HG03045 (cell line): ENCODE measurements at regions not wholly inside any gene's neighbourhood (a gene's known extent, or its start where the extent isn't known, plus 50 kb on each side); places are given as distances from the start of the nearest gene placed in this dataset.
"Not testable (repeated sequence)": the region's sequence is repeated elsewhere in the genome, so short reads cannot be mapped to it uniquely, and the experiment has no call there.

Experiments
- ATAC-seq: cut with Tn5 transposase; IDR thresholded peaks from one replicate; pipeline ENCODE4 v1.9.1; 2021; ENCODE audit warnings: mild to moderate bottlenecking, moderate library complexity; ENCODE audit not compliant: unreplicated experiment

DNA sequence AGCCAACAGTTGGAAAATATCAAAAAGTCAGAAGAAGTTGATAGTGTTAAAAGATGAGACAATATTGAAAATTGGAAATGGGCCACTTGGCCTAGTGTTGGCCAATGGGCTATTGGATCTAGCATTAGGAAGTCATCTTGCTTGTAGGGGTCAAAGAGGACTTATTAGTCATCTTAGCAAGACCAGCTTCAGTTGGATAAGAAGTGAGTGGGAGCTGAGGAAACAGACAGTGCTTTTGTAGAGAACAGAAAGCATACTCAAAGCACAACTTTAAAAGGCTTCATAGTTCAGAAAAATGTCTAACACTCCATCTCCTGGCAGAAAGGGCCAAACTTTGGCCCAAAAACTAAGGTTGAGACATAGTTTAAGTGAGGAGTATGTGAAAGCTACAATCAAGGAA lies 139.9 kb upstream of the PKN2 start:
- ATAC-seq, result no peak

DNA sequence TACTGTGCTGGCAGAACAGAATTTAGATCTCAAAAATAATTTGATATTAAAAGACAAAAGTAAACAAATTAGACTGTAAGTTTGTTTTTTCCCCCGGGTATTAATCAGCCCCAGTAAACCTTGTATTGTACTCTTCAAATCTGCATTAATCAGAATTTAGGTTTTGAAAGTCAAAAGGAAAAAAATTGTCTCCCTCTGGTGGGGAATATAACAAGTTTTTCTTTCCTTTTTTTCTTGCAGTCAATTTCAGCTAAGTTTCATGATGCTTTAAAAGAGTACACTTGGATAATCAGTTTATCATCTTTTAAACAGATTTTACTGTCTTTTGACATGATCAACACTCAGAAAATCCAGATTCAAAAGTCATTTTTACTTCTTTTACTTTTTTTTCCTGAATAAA lies 134.5 kb upstream of the PKN2 start:
- no peak for ATAC-seq

DNA sequence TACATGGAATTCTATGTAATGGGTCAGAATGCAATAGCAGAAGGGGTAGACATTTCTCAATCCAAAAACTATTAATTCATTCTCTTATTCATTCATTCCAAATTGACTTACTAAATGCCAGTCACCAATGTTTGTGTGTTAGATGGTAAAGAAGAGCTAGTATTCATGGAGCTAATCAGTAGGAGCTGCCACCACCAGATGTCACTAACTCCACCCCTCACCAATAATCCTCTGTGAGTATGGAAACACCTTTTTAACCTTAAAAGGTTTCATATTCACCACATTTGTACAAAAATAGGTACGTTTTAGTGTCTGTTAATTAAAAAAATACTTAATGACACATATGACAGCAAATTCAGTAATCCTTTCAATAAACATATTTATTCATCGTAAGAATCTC lies 131.8 kb upstream of the PKN2 start:
- ATAC-seq, result no peak

DNA sequence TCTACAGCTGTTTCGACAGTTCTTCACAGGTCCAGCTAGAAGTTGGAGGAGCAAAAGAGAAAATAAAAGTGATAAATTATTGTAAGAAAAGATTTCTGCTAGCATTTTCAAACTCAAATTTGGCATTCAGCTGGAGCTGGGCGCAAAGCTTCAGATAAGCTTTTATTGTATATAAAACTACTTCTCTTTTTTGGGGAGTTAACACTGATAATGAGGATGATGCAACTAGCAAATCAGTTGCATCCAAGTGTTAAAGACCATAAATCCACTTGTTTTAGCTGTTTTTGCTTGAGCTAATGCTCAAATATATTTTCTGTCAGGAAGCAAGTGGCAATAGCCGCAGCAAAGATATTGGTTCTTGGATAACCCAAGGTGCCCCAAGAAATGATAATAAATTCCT lies 127.1 kb upstream of the PKN2 start:
- no peak for ATAC-seq

DNA sequence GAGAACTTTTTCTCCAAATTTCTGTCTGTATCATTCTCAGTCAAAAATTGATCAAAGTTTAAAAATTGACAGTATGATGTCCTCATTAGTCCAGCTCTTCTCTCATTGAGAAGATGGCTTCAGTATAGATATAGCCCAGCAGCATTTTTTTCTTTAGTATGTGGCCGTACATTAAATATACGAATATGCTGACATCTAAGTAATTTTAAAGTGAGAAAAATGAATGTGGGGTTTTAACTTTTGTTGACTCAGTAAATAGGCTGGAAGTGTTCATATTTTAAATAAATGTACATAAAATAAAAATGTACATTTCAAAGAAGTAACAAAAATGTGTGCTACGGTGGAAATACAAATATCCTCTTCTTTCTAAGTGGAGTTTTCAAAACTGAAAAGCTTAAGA lies 123.5 kb upstream of the PKN2 start:
- ATAC-seq, result no peak

DNA sequence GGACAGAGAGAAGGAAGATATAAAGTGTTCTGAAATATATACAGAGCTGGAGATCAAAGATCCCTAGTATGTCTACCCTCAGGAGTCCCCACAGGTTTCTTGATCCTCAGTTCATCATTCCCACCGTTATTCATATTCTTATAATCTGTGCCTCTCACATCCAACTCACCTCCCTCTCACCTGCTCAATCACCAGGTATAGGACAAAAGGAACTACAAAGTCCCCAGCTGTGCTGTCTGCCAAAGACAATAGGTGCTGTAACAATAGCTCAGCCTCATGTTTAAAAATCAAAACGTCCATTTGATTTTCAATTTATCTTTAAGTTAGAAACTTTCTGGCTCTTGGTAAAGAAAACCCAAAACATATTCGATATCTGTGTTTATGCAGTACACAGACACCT lies 121.1 kb upstream of the PKN2 start:
- no peak for ATAC-seq

DNA sequence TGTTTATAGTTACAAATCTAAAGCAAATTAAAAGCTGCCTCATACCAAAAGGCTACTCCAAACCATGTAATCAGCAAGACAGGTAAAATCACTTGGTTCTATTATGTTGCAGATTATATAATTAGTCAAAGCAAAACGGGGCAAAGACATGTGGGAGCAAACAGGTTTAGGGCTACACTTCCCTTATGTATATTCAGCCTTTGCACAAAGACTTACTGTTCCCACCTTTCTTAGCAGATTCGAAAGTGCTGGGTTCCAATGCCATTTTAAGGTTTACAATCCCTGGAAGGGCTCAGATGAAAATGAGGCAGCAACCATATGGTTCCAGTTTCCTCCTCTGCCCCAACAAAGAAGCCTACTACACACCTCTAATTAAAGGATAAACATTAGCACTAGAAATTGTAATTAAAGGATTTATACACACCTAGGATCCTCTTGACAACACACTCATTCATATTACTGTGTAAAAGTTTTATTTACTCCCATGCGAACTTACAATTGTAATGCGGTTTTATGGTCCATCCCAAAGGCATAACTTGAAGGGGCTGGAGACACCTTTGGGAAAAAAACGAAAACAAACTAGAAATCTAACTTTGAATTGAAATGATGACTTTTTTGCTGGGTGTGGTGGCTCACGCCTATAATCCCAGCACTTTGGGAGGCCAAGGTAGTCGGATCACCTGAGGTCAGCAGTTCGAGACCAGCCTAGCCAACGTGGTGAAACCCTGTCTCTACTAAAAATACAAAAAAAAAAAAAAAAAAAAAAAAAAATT lies 117.3 kb upstream of the PKN2 start:
- no peak for ATAC-seq

DNA sequence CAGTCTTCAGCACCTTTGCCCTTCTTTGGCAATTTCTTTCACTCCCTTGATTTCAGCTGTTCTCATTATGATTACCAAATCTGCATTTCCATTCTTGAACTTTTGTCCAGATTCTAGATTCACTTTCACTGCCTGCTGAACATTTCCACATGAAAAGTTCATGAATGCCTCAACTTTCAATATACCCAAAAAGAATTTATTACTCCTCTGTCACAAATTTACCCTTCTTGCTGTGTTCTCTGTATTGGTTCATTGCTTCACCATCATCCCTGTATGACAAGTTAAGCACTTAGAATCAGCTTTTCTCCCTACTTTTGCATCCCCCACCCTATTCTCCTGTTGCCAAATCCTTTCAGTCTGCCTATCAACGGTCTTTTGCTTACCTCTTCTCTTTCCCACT lies 112.6 kb upstream of the PKN2 start:
- ATAC-seq, result no peak

DNA sequence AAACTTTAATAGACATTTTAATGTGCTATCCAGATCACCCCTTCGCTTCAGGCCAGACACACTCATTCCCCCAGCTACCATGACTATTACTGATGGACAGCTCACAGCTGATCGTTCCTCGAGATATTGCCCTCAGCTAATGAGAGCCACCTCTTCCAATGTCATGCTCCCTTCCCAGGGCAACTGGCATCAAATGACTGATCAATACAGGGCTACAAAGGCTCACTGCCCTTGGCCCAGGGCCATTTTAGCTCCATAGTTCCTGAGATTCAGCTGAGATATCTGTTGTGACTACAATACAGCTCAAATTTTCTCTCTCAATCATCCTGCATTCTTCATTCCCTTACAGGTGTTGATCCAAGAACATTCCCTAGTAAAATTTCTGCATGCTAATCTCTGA lies 104.5 kb upstream of the PKN2 start:
- no peak for ATAC-seq

DNA sequence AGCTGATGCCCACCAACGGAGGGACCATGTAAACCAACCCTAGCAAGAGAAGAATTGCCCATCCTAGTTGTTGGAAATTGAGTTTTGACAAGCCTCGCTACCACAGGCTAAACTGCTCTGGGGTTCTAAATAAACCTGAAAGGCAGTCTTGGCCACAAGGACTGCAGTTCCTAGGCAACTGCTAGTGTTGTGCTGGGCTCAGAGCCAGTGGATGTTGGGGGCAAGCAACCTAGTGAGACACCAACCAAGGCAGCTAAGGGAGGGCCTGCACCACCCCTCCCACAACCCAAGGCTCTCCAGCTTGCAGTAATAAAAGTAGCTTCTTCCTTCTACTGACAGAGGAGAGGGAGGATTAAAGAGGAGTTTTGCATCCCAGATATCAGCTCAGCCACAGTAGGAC lies 102.4 kb upstream of the PKN2 start:
- no peak for ATAC-seq

DNA sequence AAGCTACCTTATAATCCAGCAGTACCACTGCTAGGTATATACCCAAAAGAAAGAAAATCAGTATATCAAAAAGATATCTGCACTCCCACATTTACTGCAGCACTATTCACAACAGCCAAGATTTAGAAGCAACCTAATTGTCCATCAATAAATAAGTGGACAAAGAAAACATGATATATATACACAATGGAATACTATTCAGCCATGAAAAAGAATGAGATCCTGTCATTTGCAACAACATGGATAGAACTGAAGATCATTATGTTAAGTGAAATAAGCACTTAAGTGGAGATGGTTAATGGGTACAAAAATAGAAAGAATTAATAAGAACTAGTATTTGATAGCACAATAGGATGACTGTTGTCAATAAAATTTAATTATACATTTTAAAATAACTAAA lies 90.7 kb upstream of the PKN2 start:
- ATAC-seq, result no peak

DNA sequence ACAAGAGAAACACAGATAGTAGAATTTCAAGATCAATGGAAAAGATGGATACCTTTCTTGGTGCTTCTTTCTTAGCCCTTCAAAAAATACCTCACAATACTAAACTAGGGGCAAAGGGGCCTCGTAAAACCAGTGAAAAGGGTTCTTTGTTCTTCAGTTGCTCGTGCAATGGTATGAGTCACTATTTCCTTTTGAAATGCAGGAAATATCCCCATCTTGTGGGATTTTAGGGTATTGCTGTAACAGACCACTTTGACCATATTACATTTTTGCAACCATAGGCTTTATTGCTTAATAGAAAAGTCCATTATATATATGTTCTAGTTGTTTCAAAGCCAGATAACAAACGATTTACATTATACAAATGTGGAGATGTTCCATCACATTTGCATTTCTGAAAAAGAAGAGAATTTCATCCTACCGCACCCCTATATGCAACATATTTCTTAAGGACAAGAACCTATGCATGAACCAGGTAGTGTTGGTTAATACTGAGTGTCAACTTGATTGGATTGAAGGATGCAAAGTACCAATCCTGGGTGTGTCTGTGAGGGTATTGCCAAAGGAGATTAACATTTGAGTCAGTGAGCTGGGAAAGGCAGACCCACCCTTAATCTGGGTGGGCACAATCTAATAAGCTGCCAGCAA lies 88.6 kb upstream of the PKN2 start:
- no peak for ATAC-seq

DNA sequence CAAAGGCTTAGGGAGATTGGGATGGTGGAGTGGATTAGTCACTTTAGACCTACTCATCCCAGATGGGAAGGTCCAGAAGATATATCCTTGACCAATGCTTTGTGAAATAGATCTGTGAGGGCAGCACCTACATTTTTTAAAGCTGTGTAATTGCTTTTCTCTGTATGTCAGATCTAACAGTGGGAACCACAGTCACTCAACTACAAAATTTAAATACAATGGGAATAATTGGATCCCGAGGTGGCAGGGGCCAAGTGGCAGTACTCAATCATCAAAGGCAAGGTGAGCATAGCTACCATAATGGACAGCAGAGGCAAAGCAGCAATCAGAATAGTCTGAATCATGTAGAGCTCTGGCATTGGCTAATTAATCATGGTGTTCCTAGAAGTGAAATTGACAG lies 86.1 kb upstream of the PKN2 start:
- ATAC-seq, result not testable (repeated sequence)

DNA sequence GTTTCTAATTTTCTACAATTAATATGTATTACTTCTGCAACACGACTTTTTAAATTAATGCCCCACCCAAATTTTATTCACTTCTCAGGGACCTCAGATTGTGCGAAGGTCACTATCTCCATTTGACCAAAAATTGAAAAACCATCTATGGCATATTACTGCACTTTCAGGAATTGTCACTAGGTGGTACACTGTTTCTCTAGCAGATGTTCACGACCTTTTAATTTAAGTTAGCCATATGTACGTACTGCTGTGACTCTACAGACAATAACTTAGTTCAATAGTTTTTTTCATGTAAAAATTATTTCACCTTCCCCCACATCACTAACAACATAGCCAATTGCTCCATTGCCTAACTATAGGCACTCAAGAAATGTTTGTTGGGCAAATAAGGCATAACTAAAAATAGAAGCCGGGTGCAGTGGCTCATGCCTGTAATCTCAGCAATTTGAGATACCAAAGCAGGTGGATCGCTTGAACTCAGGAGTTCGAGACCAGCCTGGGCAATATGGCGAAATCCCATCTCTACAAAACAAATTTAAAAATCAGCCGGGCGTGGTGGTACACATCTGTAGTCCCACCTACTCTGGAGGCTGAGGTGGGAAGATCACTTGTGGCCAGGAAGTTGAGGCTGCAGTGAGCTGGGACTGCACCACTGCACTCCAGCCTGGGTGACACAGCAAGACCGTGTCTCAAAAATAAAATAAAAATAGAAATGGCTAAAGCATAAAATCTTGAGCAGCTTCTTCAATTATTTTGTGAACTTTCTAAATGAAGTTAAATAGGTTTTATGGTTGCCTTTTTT lies 75.7 kb upstream of the PKN2 start:
- no peak for ATAC-seq

DNA sequence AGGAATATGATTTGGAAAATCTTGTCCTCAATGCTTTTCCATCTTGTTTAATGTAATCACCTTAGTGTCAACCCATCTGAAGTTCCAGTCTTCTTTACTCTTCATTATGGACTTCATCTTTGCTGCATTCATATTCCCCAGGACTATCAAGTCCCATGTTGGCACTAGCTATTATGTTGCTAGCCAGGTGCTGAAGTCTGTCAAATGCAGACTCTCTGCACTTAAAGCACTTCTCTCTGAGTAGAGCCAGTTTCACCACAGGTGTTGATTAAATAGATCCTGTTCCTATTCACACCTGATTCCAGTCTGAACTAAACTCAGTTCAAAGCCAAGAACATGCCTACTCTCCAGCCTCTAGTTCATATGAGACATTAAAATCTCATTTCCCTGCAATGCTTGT lies 75.0 kb upstream of the PKN2 start:
- ATAC-seq, result no peak

DNA sequence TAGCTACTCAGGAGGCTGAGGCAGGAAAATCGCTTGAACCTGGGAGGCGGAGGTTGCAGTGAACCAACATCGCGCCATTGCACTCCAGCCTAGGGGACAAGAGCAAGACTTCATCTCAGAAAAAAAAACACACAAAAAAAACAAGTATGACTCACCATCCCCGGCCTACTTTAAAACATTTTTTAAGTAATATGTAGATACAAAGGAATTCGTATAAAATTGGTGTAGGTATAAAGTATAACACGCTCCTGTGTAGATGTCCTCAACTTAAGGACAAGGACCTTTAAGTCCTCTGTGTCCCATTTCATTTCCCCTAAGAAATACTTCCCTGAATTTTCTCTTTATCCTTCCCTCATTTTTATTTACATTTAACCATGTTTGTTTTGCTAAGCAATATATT lies 73.4 kb upstream of the PKN2 start:
- no peak for ATAC-seq

DNA sequence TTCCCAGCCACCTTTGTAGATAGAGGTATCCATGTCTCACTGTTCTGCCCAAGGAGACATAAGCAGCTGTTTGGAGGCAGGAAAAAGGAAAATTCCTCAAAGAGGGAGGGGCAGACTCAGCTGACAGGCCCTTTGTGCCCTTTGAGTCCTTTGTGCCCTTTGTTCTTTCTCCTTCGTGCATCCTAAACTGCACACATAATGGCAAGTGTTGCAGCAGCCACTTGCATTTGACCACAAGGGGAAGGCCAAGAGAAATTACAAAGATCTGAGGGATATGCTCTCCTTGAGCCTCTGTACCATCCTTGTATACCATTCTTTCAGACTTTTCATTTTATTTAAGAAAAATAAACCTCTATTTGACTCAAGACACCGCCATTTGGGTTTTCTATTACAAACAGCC lies 71.8 kb upstream of the PKN2 start:
- ATAC-seq, result no peak

DNA sequence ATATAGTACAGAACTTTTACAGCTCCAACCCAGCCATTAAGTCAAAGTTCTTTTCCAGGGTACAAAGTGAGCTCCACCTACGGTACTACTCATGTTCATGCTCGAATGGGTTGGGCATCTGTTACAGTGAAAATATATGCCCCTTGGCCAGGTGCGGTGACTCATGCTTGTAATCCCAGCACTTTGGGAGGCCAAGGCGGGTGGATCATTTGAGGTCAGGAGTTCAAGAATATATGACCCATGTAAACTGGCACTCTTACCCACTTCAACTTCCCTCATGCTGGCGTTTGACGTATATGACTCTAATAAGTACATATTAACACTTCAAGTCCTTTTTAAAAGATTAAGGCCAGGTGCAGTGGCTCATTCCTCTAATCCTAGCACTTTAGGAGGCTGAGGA lies 71.3 kb upstream of the PKN2 start:
- ATAC-seq, result no peak

DNA sequence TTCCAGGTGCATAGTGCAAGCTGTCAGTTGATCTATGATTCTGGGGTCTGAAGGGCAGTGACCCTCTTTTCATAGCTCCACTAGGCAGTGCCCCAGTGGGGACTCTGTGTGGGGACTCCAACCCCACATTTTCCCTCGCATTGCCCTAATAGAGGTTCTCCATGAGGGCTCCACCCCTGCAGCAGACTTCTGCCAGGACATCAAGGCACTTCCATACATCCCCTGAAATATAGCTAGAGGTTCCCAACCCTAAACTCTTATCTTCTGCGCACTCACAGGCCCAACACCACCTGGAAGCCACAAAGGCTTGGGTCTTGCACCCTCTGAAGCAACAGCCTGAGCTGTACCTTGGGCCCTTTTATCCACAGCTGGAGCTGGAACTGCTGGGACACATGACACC lies 65.7 kb upstream of the PKN2 start:
- ATAC-seq, result no peak

DNA sequence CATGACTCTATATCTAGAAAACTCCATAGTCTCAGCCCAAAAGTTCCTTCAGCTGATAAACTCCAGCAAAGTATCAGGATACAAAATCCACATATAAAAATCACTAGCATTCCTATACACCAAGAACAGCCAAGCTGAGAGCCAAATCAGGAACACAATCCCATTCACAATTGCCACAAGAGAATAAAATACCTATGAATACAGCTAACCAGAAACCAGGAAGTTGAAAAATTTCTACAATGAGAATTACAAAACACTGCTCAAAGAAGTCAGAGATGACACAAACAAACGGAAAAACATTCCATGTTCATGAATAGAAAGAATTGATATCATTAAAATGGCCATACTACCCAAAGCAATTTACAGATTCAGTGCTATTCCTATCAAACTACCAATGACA lies 61.0 kb upstream of the PKN2 start:
- ATAC-seq, result not testable (repeated sequence)
